ENCODE measurements at regions not wholly inside any gene's neighbourhood (a gene's known extent, or its start where the extent isn't known, plus 50 kb on each side); places are given as distances from the start of the nearest gene placed in this dataset.

DNA sequence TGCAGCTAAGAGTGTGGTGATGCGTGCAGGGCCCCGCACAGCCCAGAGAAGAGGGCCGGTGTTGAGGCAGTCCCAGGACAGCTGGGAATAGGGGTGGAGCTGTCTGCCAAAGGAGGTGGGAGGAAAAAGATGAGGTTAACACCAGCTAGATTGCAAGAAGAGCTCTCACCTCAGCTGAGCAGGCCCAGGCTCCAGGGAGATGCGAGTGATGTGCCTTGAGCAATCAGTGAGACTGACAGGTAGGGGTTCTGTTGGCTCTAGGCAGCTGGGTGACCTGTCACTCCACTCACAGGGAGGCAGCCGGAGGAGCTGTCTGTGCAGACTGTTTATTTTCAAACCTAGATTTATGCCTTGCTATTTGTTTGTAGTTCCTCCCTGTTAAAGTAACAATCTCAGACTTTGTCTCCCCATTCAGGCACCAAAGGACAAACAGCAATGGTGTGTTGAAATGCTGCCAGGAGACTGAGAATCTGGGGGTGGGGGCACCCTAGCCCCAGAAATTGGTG is 205.1 kb upstream of the CXCL12 start:
- DNase-seq (ENCODE audit: low read depth) = no peak
- no peak overlapping the region for H3K4me3 ChIP-seq (ENCODE audit: low read length)
- TF ChIP-seq, protein P1, sequence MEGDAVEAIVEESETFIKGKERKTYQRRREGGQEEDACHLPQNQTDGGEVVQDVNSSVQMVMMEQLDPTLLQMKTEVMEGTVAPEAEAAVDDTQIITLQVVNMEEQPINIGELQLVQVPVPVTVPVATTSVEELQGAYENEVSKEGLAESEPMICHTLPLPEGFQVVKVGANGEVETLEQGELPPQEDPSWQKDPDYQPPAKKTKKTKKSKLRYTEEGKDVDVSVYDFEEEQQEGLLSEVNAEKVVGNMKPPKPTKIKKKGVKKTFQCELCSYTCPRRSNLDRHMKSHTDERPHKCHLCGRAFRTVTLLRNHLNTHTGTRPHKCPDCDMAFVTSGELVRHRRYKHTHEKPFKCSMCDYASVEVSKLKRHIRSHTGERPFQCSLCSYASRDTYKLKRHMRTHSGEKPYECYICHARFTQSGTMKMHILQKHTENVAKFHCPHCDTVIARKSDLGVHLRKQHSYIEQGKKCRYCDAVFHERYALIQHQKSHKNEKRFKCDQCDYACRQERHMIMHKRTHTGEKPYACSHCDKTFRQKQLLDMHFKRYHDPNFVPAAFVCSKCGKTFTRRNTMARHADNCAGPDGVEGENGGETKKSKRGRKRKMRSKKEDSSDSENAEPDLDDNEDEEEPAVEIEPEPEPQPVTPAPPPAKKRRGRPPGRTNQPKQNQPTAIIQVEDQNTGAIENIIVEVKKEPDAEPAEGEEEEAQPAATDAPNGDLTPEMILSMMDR (IDR thresholded peaks at IDR 0.05; ENCODE audit: insufficient read depth, low read depth, low read length, missing control alignments) = no peak

DNA sequence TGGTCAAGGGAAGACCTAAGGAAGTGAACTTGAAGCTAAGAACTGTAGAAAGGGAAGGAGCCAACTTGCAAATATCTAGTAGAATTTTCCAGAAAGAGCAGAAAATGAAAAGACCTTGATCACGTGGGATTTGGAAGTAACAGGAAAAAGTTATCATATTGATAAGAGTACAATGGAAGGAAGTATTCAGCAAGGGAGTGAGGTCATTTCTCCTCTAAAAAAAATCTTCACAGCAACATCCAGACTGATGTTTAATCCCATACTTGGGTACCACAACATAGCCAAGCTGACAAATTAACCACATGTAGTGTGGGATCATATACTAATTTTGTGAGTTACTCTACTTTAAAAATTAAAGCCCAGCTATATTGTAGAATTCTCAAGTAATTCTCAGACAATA is 207.0 kb upstream of the CXCL12 start:
- TF ChIP-seq, protein P1 (IDR thresholded peaks at IDR 0.05; ENCODE audit: insufficient read depth, low read depth, low read length, missing control alignments) = no peak
- DNase-seq (ENCODE audit: low read depth) = no peak
- no peak overlapping the region for H3K4me3 ChIP-seq (ENCODE audit: low read length)

- DNase-seq (ENCODE audit: low read depth) = no peak
- no peak overlapping the region for H3K4me3 ChIP-seq (ENCODE audit: low read length)
- TF ChIP-seq, protein P1 (IDR thresholded peaks at IDR 0.05; ENCODE audit: insufficient read depth, low read depth, low read length, missing control alignments) = no peak
Measured at GRCh38 chr10:44593952-44594351, 209.1 kb upstream of the CXCL12 start.

DNA sequence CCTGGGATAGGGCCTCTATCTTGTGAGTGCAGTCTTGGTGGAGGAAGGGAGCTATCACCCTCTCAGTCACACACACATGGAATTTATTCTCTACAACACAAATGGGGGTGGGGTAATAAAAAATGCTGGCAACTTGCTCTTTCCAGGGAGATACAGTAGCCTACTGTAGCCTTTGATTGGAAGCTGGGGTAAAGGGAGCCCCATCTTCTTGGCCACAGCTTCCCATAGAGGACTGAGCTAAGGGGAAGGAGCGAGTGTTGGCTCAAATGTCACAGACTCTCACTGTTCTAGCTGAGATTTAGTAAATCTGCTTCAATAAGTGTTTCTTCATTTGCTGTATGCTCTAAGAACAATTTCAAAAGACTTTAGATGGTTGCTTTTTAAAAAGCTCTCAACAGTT is 222.2 kb upstream of the CXCL12 start:
- H3K4me3 ChIP-seq (ENCODE audit: low read length) = no peak overlapping the region
- TF ChIP-seq, protein P1 (IDR thresholded peaks at IDR 0.05; ENCODE audit: insufficient read depth, low read depth, low read length, missing control alignments) = no peak
- DNase-seq (ENCODE audit: low read depth) = no peak

DNA sequence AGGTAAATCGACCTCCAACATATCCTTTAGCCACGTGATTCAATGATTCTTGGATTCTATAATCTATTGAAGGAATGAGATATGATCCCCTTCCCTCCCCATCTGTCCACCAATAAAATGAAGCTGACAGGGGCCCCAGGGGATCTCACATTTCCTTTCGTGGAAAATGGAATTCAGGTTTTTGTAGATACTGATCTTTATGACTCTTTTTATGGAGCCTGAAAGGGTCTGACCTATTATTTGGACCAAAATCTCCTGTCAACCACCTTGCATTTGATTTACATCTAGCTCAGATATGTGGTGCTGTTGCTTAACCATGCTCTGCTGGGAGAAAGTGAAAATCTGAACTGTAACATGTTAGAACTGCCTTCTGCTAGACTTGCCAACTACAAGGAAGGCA is 234.0 kb upstream of the CXCL12 start:
- no peak overlapping the region for H3K4me3 ChIP-seq (ENCODE audit: low read length)
- TF ChIP-seq, protein P1 (IDR thresholded peaks at IDR 0.05; ENCODE audit: insufficient read depth, low read depth, low read length, missing control alignments) = no peak
- no peak for DNase-seq (ENCODE audit: low read depth)

- TF ChIP-seq, protein P1 (IDR thresholded peaks at IDR 0.05; ENCODE audit: insufficient read depth, low read depth, low read length, missing control alignments) = no peak
- no peak for DNase-seq (ENCODE audit: low read depth)
Measured at GRCh38 chr10:44619521-44619920, 234.6 kb upstream of the CXCL12 start.

DNA sequence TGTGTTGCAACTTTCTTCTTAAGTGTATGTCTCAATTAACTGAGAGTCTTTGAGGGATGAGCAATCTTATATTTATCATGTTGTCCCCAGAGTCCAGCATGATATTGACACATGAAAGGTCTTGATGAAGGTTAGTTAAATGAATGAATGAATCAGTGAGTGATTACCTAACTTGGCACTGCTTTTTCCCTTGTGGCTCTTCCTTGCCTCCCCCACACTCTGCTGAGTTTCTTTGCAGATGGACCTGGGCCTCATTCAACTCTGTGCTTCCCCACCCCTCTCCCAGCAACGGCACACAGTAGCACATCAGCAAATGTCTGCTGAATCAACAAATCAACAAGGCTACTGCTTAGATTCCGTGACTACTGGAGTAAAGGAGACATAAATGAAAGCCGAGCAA is 235.1 kb upstream of the CXCL12 start:
- TF ChIP-seq, protein P1 (IDR thresholded peaks at IDR 0.05; ENCODE audit: insufficient read depth, low read depth, low read length, missing control alignments) = no peak
- no peak overlapping the region for H3K4me3 ChIP-seq (ENCODE audit: low read length)
- peak; percentile 7 for DNase-seq (ENCODE audit: low read depth)

More at GRCh38 chr10:44619521-44619920, 234.6 kb upstream of the CXCL12 start:
- H3K4me3 ChIP-seq (ENCODE audit: low read length) = no peak overlapping the region

Data from epithelial cell of esophagus (primary cell).